ENCODE measurements at regions not wholly inside any gene's neighbourhood (a gene's known extent, or its start where the extent isn't known, plus 50 kb on each side); places are given as distances from the start of the nearest gene placed in this dataset.
A peak's percentile ranks its signal among the peaks of the same experiment; 100 is the strongest.

DNA sequence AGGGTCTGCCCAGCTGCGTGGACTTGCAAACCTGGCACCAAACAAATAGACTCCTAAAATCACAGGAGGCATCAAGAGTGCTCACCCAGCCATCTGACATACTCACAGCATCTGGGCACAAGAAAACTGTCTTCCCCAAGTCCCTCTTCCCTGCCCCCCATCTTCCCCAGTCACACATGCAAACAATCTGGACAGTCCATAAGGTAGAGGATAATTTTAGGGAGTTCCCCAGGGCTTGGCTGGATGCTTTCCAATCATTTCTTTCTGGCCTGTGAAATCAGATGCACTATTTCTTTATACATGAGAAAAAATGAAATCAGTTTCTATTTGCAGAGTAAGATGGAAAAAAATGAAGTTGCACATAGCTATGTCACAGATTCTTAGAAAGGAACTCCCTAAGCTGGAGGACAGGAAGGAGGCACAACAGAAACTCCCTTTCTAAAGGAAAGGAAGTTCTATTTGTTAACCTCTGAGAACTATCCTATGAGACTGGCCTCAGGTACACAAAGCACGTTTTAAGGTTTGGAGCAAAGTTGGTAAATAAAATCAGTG, 342.3 kb downstream of the HNRNPD start:
- Mint-ChIP-seq H3K4me1 (no peaks in the 10 kb centered on the region), H3K4me3 (no peak overlapping the region), H3K36me3 (ENCODE audit: low read depth) (no peaks in the 10 kb centered on the region), H3K27me3 (ENCODE audit: insufficient read depth) (no peaks in the 10 kb centered on the region), H3K9me3 (no peaks in the 10 kb centered on the region), H3K27ac (no peak overlapping the region)
- Histone ChIP-seq H3K4me3 (ENCODE audit: low read length) (no peak overlapping the region), H3K27ac (ENCODE audit: low read depth, low read length) (no peak overlapping the region), H3K9ac (ENCODE audit: extremely low read depth, low read length, poor library complexity, severe bottlenecking) (no peak overlapping the region), H3K27me3 (ENCODE audit: control insufficient read depth, insufficient read depth, low read length, poor library complexity, severe bottlenecking) (no peaks in the 10 kb centered on the region), H3K4me1 (ENCODE audit: control insufficient read depth, insufficient read depth, low read length) (no peaks in the 10 kb centered on the region), H3K9me3 (ENCODE audit: control insufficient read depth, low read length) (no peaks in the 10 kb centered on the region), H3K36me3 (ENCODE audit: control insufficient read depth, insufficient read depth, low read length) (no peaks in the 10 kb centered on the region)
- WGBS, 2 experiments (ENCODE audit: insufficient coverage in 1 of 2, insufficient read length in 1 of 2) = 92 to 100% methylated on average over 1 to 2 of the region's 2 CpGs
- TF ChIP-seq, protein P1, sequence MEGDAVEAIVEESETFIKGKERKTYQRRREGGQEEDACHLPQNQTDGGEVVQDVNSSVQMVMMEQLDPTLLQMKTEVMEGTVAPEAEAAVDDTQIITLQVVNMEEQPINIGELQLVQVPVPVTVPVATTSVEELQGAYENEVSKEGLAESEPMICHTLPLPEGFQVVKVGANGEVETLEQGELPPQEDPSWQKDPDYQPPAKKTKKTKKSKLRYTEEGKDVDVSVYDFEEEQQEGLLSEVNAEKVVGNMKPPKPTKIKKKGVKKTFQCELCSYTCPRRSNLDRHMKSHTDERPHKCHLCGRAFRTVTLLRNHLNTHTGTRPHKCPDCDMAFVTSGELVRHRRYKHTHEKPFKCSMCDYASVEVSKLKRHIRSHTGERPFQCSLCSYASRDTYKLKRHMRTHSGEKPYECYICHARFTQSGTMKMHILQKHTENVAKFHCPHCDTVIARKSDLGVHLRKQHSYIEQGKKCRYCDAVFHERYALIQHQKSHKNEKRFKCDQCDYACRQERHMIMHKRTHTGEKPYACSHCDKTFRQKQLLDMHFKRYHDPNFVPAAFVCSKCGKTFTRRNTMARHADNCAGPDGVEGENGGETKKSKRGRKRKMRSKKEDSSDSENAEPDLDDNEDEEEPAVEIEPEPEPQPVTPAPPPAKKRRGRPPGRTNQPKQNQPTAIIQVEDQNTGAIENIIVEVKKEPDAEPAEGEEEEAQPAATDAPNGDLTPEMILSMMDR (conservative IDR thresholded peaks at IDR 0.05) = no peak
- no peak for DNase-seq

DNA sequence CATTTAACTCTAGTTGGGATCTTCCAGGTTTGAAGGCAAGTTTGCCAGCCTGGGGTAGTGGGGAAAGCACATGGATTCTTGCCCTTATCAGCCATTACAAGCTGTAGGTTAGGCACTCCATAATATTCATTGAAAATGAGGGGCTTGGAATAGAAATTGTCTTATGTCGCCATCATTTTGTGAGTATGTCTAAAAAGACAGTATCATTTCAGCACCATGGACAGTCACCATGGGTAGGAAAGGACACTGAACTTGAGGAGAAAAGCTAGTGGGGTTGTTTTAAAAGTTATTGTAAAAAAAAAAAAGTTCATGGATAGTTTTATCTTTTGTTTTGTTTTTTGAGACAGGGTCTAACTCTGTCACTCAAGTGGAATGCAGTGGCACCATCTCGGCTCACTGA, 356.1 kb downstream of the HNRNPD start:
- peak; percentile 48 for DNase-seq
- H3K27me3 ChIP-seq (ENCODE audit: control insufficient read depth, insufficient read depth, low read length, poor library complexity, severe bottlenecking) = no peaks in the 10 kb centered on the region
- H3K9me3 Mint-ChIP-seq = peaks cover 28% of the 10 kb centered on the region

DNA sequence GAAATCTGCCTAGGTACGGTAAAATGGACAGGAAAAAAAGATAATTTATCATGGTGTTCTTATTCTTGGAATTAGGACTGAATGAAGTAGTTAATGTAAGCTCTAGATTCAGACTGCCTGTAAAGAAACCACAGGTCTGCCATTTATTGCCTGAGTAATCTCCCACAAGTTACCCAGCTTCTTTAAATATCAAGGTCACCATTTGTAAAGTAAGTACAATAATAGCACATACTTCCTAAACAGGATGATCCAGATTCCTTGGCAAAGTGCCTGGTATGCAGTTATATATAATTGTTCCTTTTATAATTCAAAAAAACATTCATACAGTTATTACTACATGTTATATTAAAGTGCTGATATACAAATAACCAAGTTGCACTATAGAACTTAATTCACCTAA, 368.6 kb downstream of the HNRNPD start:
- H3K4me3 Mint-ChIP-seq = no peak overlapping the region
- peaks cover 26% of the 10 kb centered on the region for H3K9me3 Mint-ChIP-seq
- no peak for DNase-seq
- Histone ChIP-seq H3K36me3 (ENCODE audit: control insufficient read depth, insufficient read depth, low read length) (no peaks in the 10 kb centered on the region), H3K27ac (ENCODE audit: low read depth, low read length) (no peak overlapping the region), H3K4me3 (ENCODE audit: low read length) (no peak overlapping the region), H3K9ac (ENCODE audit: extremely low read depth, low read length, poor library complexity, severe bottlenecking) (no peak overlapping the region), H3K4me1 (ENCODE audit: control insufficient read depth, insufficient read depth, low read length) (no peaks in the 10 kb centered on the region), H3K27me3 (ENCODE audit: control insufficient read depth, insufficient read depth, low read length, poor library complexity, severe bottlenecking) (no peaks in the 10 kb centered on the region), H3K9me3 (ENCODE audit: control insufficient read depth, low read length) (peaks cover 6% of the 10 kb centered on the region)
- no peaks in the 10 kb centered on the region for H3K27me3 Mint-ChIP-seq (ENCODE audit: insufficient read depth)
- H3K27ac Mint-ChIP-seq = no peak overlapping the region
- 87 to 100% methylated on average over 1 of the region's 1 CpG for WGBS, 2 experiments (ENCODE audit: insufficient coverage in 1 of 2, insufficient read length in 1 of 2)
- no peaks in the 10 kb centered on the region for H3K36me3 Mint-ChIP-seq (ENCODE audit: low read depth)
- TF ChIP-seq, protein P1 (conservative IDR thresholded peaks at IDR 0.05) = no peak
- H3K4me1 Mint-ChIP-seq = no peaks in the 10 kb centered on the region

More for the DNA sequence above, 356.1 kb downstream of the HNRNPD start:
- no peaks in the 10 kb centered on the region for H3K4me1 Mint-ChIP-seq
- H3K4me3 Mint-ChIP-seq = no peak overlapping the region
- H3K4me1 ChIP-seq (ENCODE audit: control insufficient read depth, insufficient read depth, low read length) = no peaks in the 10 kb centered on the region
- no peaks in the 10 kb centered on the region for H3K9me3 ChIP-seq (ENCODE audit: control insufficient read depth, low read length)
- H3K27me3 Mint-ChIP-seq (ENCODE audit: insufficient read depth) = no peaks in the 10 kb centered on the region
- TF ChIP-seq, protein P1 (conservative IDR thresholded peaks at IDR 0.05) = no peak
- no peak overlapping the region for H3K9ac ChIP-seq (ENCODE audit: extremely low read depth, low read length, poor library complexity, severe bottlenecking)
- H3K36me3 Mint-ChIP-seq (ENCODE audit: low read depth) = peaks cover 3% of the 10 kb centered on the region
- no peak overlapping the region for H3K27ac ChIP-seq (ENCODE audit: low read depth, low read length)
- no peak overlapping the region for H3K27ac Mint-ChIP-seq
- no peak overlapping the region for H3K4me3 ChIP-seq (ENCODE audit: low read length)
- no peaks in the 10 kb centered on the region for H3K36me3 ChIP-seq (ENCODE audit: control insufficient read depth, insufficient read depth, low read length)
- 82 to 85% methylated on average over 2 of the region's 2 CpGs for WGBS, 2 experiments (ENCODE audit: insufficient coverage in 1 of 2, insufficient read length in 1 of 2)
